A673 (cell line): ENCODE measurements at regions not wholly inside any gene's neighbourhood (a gene's known extent, or its start where the extent isn't known, plus 50 kb on each side); places are given as distances from the start of the nearest gene placed in this dataset.
A peak's percentile ranks its signal among the peaks of the same experiment; 100 is the strongest.
"Not testable (repeated sequence)": the region's sequence is repeated elsewhere in the genome, so short reads cannot be mapped to it uniquely, and the experiment has no call there.

Experiments used
- BruUV-seq: library from RNA; stranded (reverse); fragments of 400-500 nt; replicated peaks from 2 replicates; lab custom pipeline; 2021; lab: Mats Ljungman, UMichigan
- CTCF ChIA-PET: fragments of 300-600 bp; sonication (Branson Sonifier 250); formaldehyde crosslinking; loops from one replicate; lab custom pipeline; 2022; ENCODE audit warnings: antibody characterized with exemption; lab: Charles Lee
- POLR2A ChIA-PET: fragments of 300-600 bp; sonication (Branson Sonifier 250); formaldehyde crosslinking; loops from one replicate; lab custom pipeline; 2022; ENCODE audit warnings: antibody characterized with exemption; ENCODE audit not compliant: low non-redundant PET; lab: Charles Lee
- DNase-seq: peaks from one replicate; pipeline ENCODE4 v3.0.0-alpha.2; 2015; ENCODE audit warnings: low spot score
- H3K27ac ChIP-seq: fragments of 200-600 bp; sonication (generic); 2 replicates; pipeline ENCODE4 v1.5.1; 2016; ENCODE audit warnings: mixed run types, low read depth, mild to moderate bottlenecking, mixed read lengths, antibody characterized with exemption, low read length; ENCODE audit not compliant: poor library complexity, severe bottlenecking
- H3K27me3 ChIP-seq: fragments of 200-600 bp; sonication (generic); replicated peaks from 2 replicates; pipeline ENCODE4 v1.6.1; 2017; ENCODE audit warnings: mixed run types, low read depth, mild to moderate bottlenecking, mixed read lengths, antibody characterized with exemption, low read length; ENCODE audit not compliant: insufficient read depth, poor library complexity
- H3K36me3 ChIP-seq: fragments of 200-600 bp; sonication (generic); 2 replicates; pipeline ENCODE4 v1.6.1; 2016; ENCODE audit warnings: mixed run types, mild to moderate bottlenecking, mixed read lengths, antibody characterized with exemption, low read length; ENCODE audit not compliant: insufficient read depth, poor library complexity, severe bottlenecking
- H3K4me1 ChIP-seq: fragments of 200-600 bp; sonication (generic); 2 replicates; pipeline ENCODE4 v1.6.1; 2017; ENCODE audit warnings: mixed run types, mild to moderate bottlenecking, mixed read lengths, antibody characterized with exemption, low read length; ENCODE audit not compliant: insufficient read depth, poor library complexity, severe bottlenecking
- H3K4me3 ChIP-seq: fragments of 200-600 bp; sonication (generic); 2 replicates; pipeline ENCODE4 v1.5.1; 2016; ENCODE audit warnings: low read depth, mixed run types, mild to moderate bottlenecking, mixed read lengths, low read length; ENCODE audit not compliant: poor library complexity, severe bottlenecking
- H3K9me3 ChIP-seq: fragments of 200-600 bp; sonication (generic); 2 replicates; pipeline ENCODE4 v1.6.1; 2016; ENCODE audit warnings: mixed run types, low read depth, mild to moderate bottlenecking, mixed read lengths, antibody characterized with exemption, low read length; ENCODE audit not compliant: poor library complexity, severe bottlenecking
- EZH2 ChIP-seq: fragments of 200-600 bp; sonication (generic); IDR thresholded peaks from 2 replicates; pipeline ENCODE4 v1.6.1; 2017; ENCODE audit warnings: borderline replicate concordance, low read depth, mild to moderate bottlenecking, mixed read lengths, antibody characterized with exemption, low read length; ENCODE audit not compliant: poor library complexity, severe bottlenecking
- intact Hi-C: fragments of 100-400 bp; cut with micrococcal nuclease; formaldehyde crosslinking; loops from one replicate; pipeline ENCODE4 v1.10.0; 2022; ENCODE audit not compliant: unreplicated experiment
- TF ChIP-seq, protein P1 (sequence below): fragments of 300-800, 200-600 bp; sonication (generic); conservative IDR thresholded peaks from 2 replicates; pipeline ENCODE4 v1.5.1; 2017; ENCODE audit warnings: low read depth, mild to moderate bottlenecking, antibody characterized with exemption, low read length, moderate library complexity, mixed read lengths

DNA sequence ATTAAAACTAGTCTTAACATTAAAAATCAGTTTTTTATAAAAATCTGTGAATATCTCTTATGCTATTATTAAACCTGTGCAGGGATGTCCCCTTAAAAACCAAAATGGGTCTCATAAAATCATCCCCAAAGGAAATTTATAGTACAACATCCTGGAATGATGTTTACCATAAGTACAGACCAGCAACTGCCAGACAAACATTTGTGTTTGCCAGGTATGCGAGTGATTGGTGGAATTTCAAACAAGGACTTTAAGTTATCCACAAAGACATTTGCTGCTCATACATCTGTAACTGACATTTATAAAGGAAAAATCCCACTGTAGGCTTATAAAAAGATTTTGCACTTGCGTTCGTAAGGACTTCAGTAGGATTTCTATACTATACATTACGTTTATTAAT lies 1375.4 kb upstream of the WWC1 start:
- TF ChIP-seq, protein P1, sequence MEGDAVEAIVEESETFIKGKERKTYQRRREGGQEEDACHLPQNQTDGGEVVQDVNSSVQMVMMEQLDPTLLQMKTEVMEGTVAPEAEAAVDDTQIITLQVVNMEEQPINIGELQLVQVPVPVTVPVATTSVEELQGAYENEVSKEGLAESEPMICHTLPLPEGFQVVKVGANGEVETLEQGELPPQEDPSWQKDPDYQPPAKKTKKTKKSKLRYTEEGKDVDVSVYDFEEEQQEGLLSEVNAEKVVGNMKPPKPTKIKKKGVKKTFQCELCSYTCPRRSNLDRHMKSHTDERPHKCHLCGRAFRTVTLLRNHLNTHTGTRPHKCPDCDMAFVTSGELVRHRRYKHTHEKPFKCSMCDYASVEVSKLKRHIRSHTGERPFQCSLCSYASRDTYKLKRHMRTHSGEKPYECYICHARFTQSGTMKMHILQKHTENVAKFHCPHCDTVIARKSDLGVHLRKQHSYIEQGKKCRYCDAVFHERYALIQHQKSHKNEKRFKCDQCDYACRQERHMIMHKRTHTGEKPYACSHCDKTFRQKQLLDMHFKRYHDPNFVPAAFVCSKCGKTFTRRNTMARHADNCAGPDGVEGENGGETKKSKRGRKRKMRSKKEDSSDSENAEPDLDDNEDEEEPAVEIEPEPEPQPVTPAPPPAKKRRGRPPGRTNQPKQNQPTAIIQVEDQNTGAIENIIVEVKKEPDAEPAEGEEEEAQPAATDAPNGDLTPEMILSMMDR = no peak
- TF ChIP-seq EZH2 = no peak
- intact Hi-C loops = no loop called here
- Histone ChIP-seq H3K9me3 (no peaks in the 10 kb centered on the region), H3K4me1 (no peaks in the 10 kb centered on the region), H3K27me3 (peaks cover 8% of the 10 kb centered on the region), H3K36me3 (no peaks in the 10 kb centered on the region), H3K27ac (no peak overlapping the region), H3K4me3 (no peak overlapping the region)
- DNase-seq = no peak
- ChIA-PET POLR2A (no interaction called here), CTCF (no interaction called here)
- BruUV-seq = no TSS peak

- peak; percentile 20 for DNase-seq
- no peaks in the 10 kb centered on the region for H3K36me3 ChIP-seq
- BruUV-seq = no TSS peak
- ChIA-PET POLR2A (no interaction called here), CTCF (no interaction called here)
- intact Hi-C loops = no loop called here
- peaks cover 7% of the 10 kb centered on the region for H3K27me3 ChIP-seq
- H3K4me3 ChIP-seq = peak overlapping the region; percentile 19
- H3K4me1 ChIP-seq = no peaks in the 10 kb centered on the region
- no peaks in the 10 kb centered on the region for H3K9me3 ChIP-seq
- TF ChIP-seq, protein P1 = no peak
- no peak for TF ChIP-seq EZH2
- no peak overlapping the region for H3K27ac ChIP-seq
Measured at GRCh38 chr5:166926138-166926537, 1365.3 kb upstream of the WWC1 start.

DNA sequence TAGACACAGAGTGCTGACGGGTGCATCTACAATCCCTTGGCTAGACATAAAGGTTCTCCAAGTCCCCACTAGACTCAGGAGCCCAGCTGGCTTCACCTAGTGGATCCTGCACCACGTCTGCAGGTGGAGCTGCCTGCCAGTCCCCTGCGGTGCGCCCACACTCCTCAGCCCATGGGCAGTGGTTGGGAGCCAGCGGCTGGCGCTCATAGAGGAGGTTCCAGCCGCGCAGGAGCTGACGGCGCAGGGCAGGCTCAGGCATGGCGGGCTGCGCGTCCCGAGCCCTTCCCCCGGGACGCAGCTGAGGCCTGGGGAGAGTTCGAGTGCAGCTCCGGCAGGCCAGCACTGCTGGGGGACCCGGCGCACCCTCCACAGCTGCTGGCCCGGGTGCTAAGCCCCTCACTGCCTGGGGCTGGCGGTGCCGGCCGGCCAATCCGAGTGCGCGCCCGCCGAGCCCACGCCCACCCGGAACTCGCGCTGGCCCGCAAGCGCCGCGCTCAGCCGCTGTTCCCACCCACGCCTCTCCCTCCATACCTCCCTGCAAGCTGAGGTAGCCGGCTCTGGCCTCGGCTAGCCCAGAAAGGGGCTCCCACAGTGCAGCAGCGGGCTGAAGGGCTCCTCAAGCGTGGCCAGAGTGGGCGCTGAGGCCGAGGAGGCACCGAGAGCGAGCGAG lies 1364.5 kb upstream of the WWC1 start:
- BruUV-seq, H3K27ac ChIP-seq, H3K9me3 ChIP-seq, H3K27me3 ChIP-seq, POLR2A ChIA-PET, DNase-seq, H3K4me1 ChIP-seq, H3K36me3 ChIP-seq, CTCF ChIA-PET, intact Hi-C loops, H3K4me3 ChIP-seq: not testable (repeated sequence)

DNA sequence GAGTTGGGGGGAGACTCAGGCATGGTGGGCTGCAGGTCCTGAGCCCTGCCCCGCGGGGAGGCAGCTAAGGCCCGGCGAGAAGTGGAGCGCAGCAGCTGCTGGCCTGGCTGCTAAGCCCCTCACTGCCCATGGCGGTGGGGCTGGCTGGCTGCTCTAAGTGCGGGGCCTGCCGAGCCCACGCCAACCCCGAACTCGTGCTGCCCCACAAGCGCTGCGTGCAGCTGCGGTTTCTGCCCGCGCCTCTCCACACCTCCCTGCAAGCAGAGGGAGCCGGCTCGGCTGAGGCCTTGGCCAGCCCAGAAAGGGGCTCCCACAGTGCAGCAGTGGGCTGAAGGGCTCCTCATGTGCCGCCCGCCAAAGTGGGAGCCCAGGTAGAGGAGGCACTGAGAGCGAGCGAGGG lies 1355.1 kb upstream of the WWC1 start:
- ChIA-PET CTCF (no interaction called here), POLR2A (no interaction called here)
- no peaks in the 10 kb centered on the region for H3K4me1 ChIP-seq
- H3K27ac ChIP-seq = no peak overlapping the region
- DNase-seq = no peak
- TF ChIP-seq EZH2 = no peak
- TF ChIP-seq, protein P1 = no peak
- H3K9me3 ChIP-seq = no peaks in the 10 kb centered on the region
- H3K27me3 ChIP-seq = peaks cover 3% of the 10 kb centered on the region
- intact Hi-C loops = no loop called here
- no TSS peak for BruUV-seq
- H3K4me3 ChIP-seq = no peak overlapping the region
- no peaks in the 10 kb centered on the region for H3K36me3 ChIP-seq
